ENCODE measurements at regions not wholly inside any gene's neighbourhood (a gene's known extent, or its start where the extent isn't known, plus 50 kb on each side); places are given as distances from the start of the nearest gene placed in this dataset.
"Not testable (repeated sequence)": the region's sequence is repeated elsewhere in the genome, so short reads cannot be mapped to it uniquely, and the experiment has no call there.

- no peak for ATAC-seq (replicated peaks in 6 of 8)
- WGBS, 10 experiments: 0 to 90% (median 60%) methylated on average over 1 to 3 of the region's 3 CpGs; no CpG with 5 or more reads in 2 of the 10 experiments
- peaks cover 4 to 6% of the 10 kb centered on the region in 2 donors for H3K4me1 ChIP-seq (replicated peaks in 1 of 2)
- no peak overlapping the region for H3K27ac ChIP-seq
- in situ Hi-C loops (cut with MboI; ENCODE audit: low pct_unique_long_range_greater_than_20kb in 2 of 9, low sequenced_read_pairs in 9 of 9, unreplicated experiment in 9 of 9): no loop called here
- no peak overlapping the region for H3K4me3 ChIP-seq
These were observed 388.3 kb downstream of the TMEM38B start for GRCh38 chr9:106082621-106083020.

- WGBS, 10 experiments: 0 to 60% (median 50%) methylated on average over 1 of the region's 1 CpG; no CpG with 5 or more reads in 5 of the 10 experiments
- Histone ChIP-seq H3K27ac (no peak overlapping the region), H3K4me3 (no peak overlapping the region), H3K4me1 (replicated peaks in 1 of 2) (no peaks in the 10 kb centered on the region)
- in situ Hi-C loops (cut with MboI; ENCODE audit: low pct_unique_long_range_greater_than_20kb in 2 of 9, low sequenced_read_pairs in 9 of 9, unreplicated experiment in 9 of 9): no loop called here
- ATAC-seq (replicated peaks in 6 of 8): no peak
These were observed 390.4 kb downstream of the TMEM38B start for GRCh38 chr9:106084702-106085101.

- ATAC-seq (replicated peaks in 6 of 8): no peak
- in situ Hi-C loops (cut with MboI; ENCODE audit: low pct_unique_long_range_greater_than_20kb in 2 of 9, low sequenced_read_pairs in 9 of 9, unreplicated experiment in 9 of 9): no loop called here
- Histone ChIP-seq H3K4me1 (replicated peaks in 1 of 2) (no peaks in the 10 kb centered on the region), H3K27ac (no peak overlapping the region), H3K4me3 (no peak overlapping the region)
These were observed 391.1 kb downstream of the TMEM38B start for GRCh38 chr9:106085479-106085878.

DNA sequence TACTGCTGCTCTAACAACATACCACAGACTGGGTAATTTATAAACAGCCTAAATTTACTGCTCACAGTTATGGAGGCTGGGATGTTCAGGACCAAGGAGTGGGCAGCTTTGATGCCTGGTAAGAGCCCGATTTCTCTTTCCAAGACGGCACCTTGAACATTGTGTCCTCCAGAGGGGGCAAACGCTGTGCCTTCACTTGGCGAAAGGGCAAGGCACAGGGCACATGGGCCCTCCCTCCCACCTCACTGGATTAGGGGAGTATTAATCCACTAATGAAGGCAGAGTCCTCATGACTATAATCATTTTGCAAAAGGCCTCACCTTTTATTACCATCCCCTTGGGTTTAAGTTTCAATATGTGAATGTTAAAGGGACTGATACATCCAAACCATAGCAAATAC is 397.7 kb downstream of the TMEM38B start:
- Histone ChIP-seq H3K4me3 (no peak overlapping the region), H3K4me1 (replicated peaks in 1 of 2) (no peaks in the 10 kb centered on the region), H3K27ac (no peak overlapping the region)
- no peak for ATAC-seq (replicated peaks in 6 of 8)
- 33 to 94% (median 88%) methylated on average over 1 to 4 of the region's 4 CpGs; no CpG with 5 or more reads in 3 of the 10 experiments for WGBS, 10 experiments
- in situ Hi-C loops (cut with MboI; ENCODE audit: low pct_unique_long_range_greater_than_20kb in 2 of 9, low sequenced_read_pairs in 9 of 9, unreplicated experiment in 9 of 9): no loop called here

- WGBS, 10 experiments: 40 to 100% (median 89%) methylated on average over 1 to 2 of the region's 2 CpGs; no CpG with 5 or more reads in 2 of the 10 experiments
- H3K4me1 ChIP-seq (replicated peaks in 1 of 2): no peaks in the 10 kb centered on the region
- in situ Hi-C loops (cut with MboI; ENCODE audit: low pct_unique_long_range_greater_than_20kb in 2 of 9, low sequenced_read_pairs in 9 of 9, unreplicated experiment in 9 of 9): no loop called here
- H3K4me3 ChIP-seq: no peak overlapping the region
- no peak overlapping the region for H3K27ac ChIP-seq
- ATAC-seq (replicated peaks in 6 of 8): no peak
These were observed 408.5 kb downstream of the TMEM38B start for GRCh38 chr9:106102821-106103220.

DNA sequence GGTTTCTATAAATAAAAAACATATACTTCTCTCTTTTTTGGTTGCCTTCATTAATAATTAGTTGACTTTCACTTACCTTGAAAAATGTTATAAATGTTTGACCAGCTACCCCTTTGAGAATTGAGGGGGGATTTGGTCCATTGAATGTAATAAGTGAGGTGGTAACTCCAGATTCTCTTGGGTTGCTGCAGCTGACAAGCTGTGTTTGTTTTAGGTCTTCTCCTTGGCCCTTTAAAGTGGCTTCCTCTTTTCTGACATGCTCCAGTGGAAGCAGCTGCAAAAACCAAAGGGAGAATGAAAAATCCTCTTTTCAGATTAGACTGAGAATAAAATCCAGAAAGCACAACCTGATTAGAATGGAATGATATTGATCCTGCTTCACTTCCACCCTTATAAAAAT is 410.5 kb downstream of the TMEM38B start:
- no peak for ATAC-seq (replicated peaks in 6 of 8)
- in situ Hi-C loops (cut with MboI; ENCODE audit: low pct_unique_long_range_greater_than_20kb in 2 of 9, low sequenced_read_pairs in 9 of 9, unreplicated experiment in 9 of 9): no loop called here
- Histone ChIP-seq H3K4me3 (no peak overlapping the region), H3K27ac (no peak overlapping the region), H3K4me1 (replicated peaks in 1 of 2) (no peaks in the 10 kb centered on the region)

DNA sequence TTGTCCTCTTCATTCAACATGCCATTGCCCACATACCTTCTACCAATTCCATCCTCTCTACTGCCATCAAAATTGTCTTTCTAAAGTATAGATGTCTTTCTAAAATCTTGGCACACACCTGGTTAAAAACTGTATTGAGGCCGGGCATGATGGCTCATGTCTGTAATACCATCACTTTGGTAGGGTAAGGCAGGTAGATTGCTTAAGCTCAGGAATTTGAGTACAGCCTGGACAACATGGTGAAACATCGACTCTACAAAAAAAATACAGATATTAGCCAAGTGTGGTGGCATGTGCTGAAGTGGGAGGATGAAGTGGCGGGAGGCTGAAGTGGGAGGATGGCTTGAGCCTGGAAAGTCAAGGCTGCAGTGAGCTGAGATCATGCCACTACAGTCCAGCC is 412.1 kb downstream of the TMEM38B start:
- in situ Hi-C loops (cut with MboI; ENCODE audit: low pct_unique_long_range_greater_than_20kb in 2 of 9, low sequenced_read_pairs in 9 of 9, unreplicated experiment in 9 of 9): no loop called here

GRCh38 chr9:106107716-106108115 is 413.4 kb downstream of the TMEM38B start:
- 0 to 67% (median 42%) methylated on average over 1 to 2 of the region's 2 CpGs; no CpG with 5 or more reads in 3 of the 10 experiments for WGBS, 10 experiments
- H3K4me3 ChIP-seq: no peak overlapping the region
- H3K4me1 ChIP-seq (replicated peaks in 1 of 2): peaks cover 0 to 6% of the 10 kb centered on the region in 2 donors
- no peak overlapping the region for H3K27ac ChIP-seq
- no peak for ATAC-seq (replicated peaks in 6 of 8)
- in situ Hi-C loops (cut with MboI; ENCODE audit: low pct_unique_long_range_greater_than_20kb in 2 of 9, low sequenced_read_pairs in 9 of 9, unreplicated experiment in 9 of 9): no loop called here

More for the DNA sequence above, 412.1 kb downstream of the TMEM38B start:
- H3K4me3 ChIP-seq: no peak overlapping the region
- 26 to 100% (median 89%) methylated on average over 1 to 3 of the region's 3 CpGs for WGBS, 10 experiments
- H3K27ac ChIP-seq: no peak overlapping the region
- peaks cover 0 to 5% of the 10 kb centered on the region in 2 donors for H3K4me1 ChIP-seq (replicated peaks in 1 of 2)
- no peak for ATAC-seq (replicated peaks in 6 of 8)

- in situ Hi-C loops (cut with MboI; ENCODE audit: low pct_unique_long_range_greater_than_20kb in 2 of 9, low sequenced_read_pairs in 9 of 9, unreplicated experiment in 9 of 9): not testable (repeated sequence)
These were observed 415.4 kb downstream of the TMEM38B start for GRCh38 chr9:106109706-106110105.

DNA sequence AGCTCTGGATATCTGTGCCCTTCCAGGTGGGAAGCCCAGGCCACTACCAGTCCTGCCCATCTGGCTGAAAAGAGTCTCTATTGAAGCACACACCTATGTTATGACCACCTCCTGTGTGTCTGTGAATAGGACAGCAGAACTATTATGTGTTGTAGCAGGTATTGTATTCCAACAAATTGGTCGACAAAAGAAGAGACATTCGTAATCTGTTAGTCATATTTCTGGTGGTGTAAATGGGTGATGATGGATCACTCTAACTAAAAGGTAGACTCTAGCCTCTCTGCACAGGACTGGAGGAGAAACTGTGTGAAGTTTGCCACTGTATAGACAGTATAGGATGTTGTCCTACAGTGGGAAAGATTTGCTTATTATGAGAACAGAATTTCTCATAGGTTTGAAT is 416.1 kb downstream of the TMEM38B start:
- no peak for ATAC-seq (replicated peaks in 6 of 8)
- no peak overlapping the region for H3K4me3 ChIP-seq
- in situ Hi-C loops (cut with MboI; ENCODE audit: low pct_unique_long_range_greater_than_20kb in 2 of 9, low sequenced_read_pairs in 9 of 9, unreplicated experiment in 9 of 9): no loop called here
- 46 to 100% (median 86%) methylated on average over 1 to 2 of the region's 2 CpGs; no CpG with 5 or more reads in 4 of the 10 experiments for WGBS, 10 experiments
- no peak overlapping the region for H3K27ac ChIP-seq
- H3K4me1 ChIP-seq (replicated peaks in 1 of 2): peaks cover 0 to 6% of the 10 kb centered on the region in 2 donors

More at GRCh38 chr9:106109706-106110105, 415.4 kb downstream of the TMEM38B start:
- ATAC-seq (replicated peaks in 6 of 8); H3K4me3 ChIP-seq; H3K4me1 ChIP-seq (replicated peaks in 1 of 2); H3K27ac ChIP-seq: not testable (repeated sequence)
- 0 to 100% (median 98%) methylated on average over 1 to 3 of the region's 3 CpGs; no CpG with 5 or more reads in 2 of the 10 experiments for WGBS, 10 experiments

GRCh38 chr9:106111039-106111730 is 416.8 kb downstream of the TMEM38B start:
- no peak for ATAC-seq (replicated peaks in 6 of 8)
- in situ Hi-C loops (cut with MboI; ENCODE audit: low pct_unique_long_range_greater_than_20kb in 2 of 9, low sequenced_read_pairs in 9 of 9, unreplicated experiment in 9 of 9): no loop called here
- peaks cover 0 to 6% of the 10 kb centered on the region in 2 donors for H3K4me1 ChIP-seq (replicated peaks in 1 of 2)
- H3K4me3 ChIP-seq: no peak overlapping the region
- WGBS, 10 experiments: 10 to 93% (median 53%) methylated on average over 1 to 6 of the region's 6 CpGs
- H3K27ac ChIP-seq: no peak overlapping the region

GRCh38 chr9:106112935-106113334 is 418.6 kb downstream of the TMEM38B start:
- peak in 3 of 8 experiments; percentile 29 to 63 (median 51) for ATAC-seq (replicated peaks in 6 of 8)
- WGBS, 10 experiments: 0 to 90% (median 54%) methylated on average over 1 to 5 of the region's 5 CpGs; no CpG with 5 or more reads in 2 of the 10 experiments

GRCh38 chr9:106119176-106119575 is 424.8 kb downstream of the TMEM38B start:
- Histone ChIP-seq H3K27ac (no peak overlapping the region), H3K4me3 (no peak overlapping the region), H3K4me1 (replicated peaks in 1 of 2) (no peaks in the 10 kb centered on the region)
- 17 to 100% (median 72%) methylated on average over 1 to 3 of the region's 3 CpGs for WGBS, 10 experiments
- in situ Hi-C loops (cut with MboI; ENCODE audit: low pct_unique_long_range_greater_than_20kb in 2 of 9, low sequenced_read_pairs in 9 of 9, unreplicated experiment in 9 of 9): no loop called here
- ATAC-seq (replicated peaks in 6 of 8): no peak

More at GRCh38 chr9:106112935-106113334, 418.6 kb downstream of the TMEM38B start:
- Histone ChIP-seq H3K27ac (no peak overlapping the region), H3K4me3 (no peak overlapping the region), H3K4me1 (replicated peaks in 1 of 2) (peaks cover 0 to 6% of the 10 kb centered on the region in 2 donors)
- in situ Hi-C loops (cut with MboI; ENCODE audit: low pct_unique_long_range_greater_than_20kb in 2 of 9, low sequenced_read_pairs in 9 of 9, unreplicated experiment in 9 of 9): no loop called here

GRCh38 chr9:106120071-106120470 is 425.7 kb downstream of the TMEM38B start:
- no peaks in the 10 kb centered on the region for H3K4me1 ChIP-seq (replicated peaks in 1 of 2)
- ATAC-seq (replicated peaks in 6 of 8): no peak
- no peak overlapping the region for H3K27ac ChIP-seq
- in situ Hi-C loops (cut with MboI; ENCODE audit: low pct_unique_long_range_greater_than_20kb in 2 of 9, low sequenced_read_pairs in 9 of 9, unreplicated experiment in 9 of 9): no loop called here
- H3K4me3 ChIP-seq: no peak overlapping the region
- 28 to 95% (median 69%) methylated on average over 2 to 10 of the region's 10 CpGs; no CpG with 5 or more reads in 2 of the 10 experiments for WGBS, 10 experiments

Measured in motor neuron (in vitro differentiated cells).